HG03280 (cell line): ENCODE measurements at regions not wholly inside any gene's neighbourhood (a gene's known extent, or its start where the extent isn't known, plus 50 kb on each side); places are given as distances from the start of the nearest gene placed in this dataset.
"Not testable (repeated sequence)": the region's sequence is repeated elsewhere in the genome, so short reads cannot be mapped to it uniquely, and the experiment has no call there.

Source experiments
- ATAC-seq: cut with Tn5 transposase; IDR thresholded peaks from one replicate; pipeline ENCODE4 v1.9.1; 2021; ENCODE audit warnings: mild to moderate bottlenecking, moderate library complexity; ENCODE audit not compliant: unreplicated experiment

DNA sequence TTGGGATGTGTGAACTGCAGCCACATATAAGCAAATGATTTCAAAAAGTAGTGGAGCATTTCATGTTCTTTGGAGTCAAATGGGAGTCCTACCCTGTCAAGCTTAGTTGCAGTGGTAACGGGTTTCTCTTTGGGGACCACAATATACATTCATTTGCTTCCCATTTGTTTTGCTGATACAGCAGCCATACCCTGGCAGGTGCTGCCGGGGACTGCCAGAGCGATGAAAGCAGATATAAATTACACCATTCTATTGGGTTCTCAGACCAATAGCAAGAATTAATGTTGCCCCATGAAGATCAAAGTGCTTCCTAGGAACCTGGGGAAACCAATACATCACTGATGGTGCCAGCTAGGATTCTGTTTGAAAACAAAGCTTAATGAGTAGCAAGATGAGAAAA, 1621.5 kb upstream of the FLRT2 start:
- ATAC-seq = no peak

DNA sequence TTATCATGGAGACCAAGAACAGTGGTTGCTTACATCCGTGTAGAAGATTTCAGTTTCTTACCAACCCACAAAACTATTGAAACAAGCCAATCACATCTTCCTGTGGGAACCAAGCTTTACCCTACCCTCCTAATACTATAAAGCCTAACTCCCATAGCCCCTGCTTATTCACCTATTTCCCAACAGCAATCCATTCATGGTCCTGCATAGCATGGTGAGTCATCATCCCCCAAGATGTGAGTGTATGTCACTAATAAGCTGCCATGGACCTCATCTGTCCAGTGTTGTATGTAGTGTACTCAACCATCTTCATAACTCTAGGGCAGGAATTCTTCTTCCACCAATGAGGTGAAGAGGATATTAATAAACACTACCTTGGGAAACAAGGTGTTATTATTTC, 1620.4 kb upstream of the FLRT2 start:
- ATAC-seq = no peak

DNA sequence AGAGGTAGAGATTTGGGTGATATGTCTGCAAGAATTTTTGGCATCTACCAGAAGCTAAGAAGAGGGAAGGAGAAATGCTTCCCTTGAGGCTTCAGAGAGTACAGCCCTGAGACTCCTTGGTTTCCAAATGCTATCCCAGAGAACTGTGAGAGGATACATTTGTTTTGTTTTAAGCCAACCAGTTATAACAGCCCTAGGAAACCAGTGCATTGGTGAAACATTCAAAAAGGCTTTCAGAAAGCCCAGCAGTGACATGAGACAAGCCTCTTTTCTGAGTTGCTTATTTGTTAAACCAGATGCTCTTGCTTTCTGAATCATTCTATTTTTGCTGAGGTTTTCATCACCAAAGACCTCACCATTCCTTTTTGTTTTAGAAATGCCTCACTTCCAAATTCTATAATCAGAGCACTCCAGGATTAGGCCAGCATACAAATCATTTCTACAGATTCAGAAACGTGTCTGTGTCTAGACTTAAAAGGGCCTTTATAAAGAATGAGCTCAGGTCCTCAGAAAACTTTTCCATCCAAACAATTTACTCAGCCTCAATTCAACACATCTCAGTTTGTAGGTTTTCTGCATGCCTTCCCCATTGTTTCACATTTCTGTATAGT, 1617.8 kb upstream of the FLRT2 start:
- ATAC-seq = no peak

DNA sequence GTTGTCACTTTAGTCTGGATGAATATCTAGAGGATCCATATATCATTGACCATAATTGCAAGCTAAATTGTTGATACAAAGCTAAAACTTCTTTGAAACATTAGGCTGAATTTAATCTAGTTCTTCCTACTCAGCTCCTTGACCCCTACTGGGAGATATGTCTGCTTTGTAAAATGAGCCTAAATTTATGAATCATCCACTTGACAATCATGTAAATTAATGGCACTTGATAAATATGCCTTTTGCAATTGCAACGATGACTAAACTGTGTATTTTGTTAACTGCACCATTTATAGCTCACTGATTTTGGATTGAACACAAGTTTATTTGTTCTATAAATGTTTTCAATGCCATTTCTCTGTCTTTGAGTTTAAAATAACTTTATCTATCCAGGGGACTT, 1616.5 kb upstream of the FLRT2 start:
- no peak for ATAC-seq

DNA sequence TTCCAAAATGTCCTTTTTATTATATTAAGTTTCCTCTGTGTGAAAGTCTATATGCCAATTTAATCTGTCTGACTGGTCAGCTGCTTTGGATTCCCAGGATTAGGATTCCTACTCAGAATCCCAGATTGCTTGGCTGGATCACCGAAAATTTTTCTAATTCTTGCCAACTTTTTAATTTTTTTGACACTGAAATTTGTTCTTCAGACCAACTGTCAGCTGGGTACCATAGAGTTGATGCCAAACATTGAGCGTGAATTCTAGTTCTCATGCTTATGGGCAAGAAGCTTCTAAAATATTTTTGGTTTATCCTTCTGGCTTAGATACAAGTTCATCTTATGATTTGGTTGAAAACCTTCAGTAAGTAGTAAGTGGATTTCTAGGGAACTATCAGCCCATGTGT, 1611.4 kb upstream of the FLRT2 start:
- no peak for ATAC-seq

DNA sequence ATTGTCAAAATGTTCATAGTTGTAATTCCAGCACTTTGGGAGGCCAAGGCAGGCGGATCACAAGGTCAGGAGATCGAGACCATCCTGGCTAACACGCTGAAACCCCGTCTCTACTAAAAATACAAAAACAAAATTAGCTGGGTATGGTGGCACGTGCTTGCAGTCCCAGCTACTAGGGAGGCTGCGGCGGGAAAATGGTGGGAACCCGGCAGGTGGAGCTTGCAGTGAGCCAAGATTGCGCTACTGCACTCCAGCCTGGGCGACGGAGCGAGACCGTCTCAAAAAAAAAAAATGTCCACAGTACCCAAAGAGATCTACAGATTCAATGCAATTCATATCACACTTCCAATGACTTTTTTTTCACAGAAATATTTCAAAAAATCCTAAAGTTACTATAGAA, 1610.3 kb upstream of the FLRT2 start:
- not testable (repeated sequence) for ATAC-seq

DNA sequence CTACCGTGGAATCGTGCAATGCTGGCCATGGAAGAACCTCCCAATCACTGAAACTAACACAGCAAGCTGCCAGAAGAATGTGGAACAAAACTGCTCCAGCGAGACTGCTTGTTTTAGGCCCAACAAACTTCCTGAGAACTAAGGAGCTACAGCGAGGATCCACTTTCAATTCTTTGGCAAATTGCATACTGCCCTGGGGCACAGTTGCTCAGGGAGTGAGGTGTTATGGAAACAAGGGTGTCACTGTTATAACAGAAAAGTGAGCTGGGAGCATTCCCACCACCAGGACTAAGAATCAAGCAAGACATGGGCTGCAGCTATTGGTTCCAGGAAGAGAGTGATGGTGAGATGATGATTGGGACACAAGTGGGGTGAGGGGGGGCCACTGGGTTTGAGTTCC, 1606.1 kb upstream of the FLRT2 start:
- ATAC-seq = no peak

DNA sequence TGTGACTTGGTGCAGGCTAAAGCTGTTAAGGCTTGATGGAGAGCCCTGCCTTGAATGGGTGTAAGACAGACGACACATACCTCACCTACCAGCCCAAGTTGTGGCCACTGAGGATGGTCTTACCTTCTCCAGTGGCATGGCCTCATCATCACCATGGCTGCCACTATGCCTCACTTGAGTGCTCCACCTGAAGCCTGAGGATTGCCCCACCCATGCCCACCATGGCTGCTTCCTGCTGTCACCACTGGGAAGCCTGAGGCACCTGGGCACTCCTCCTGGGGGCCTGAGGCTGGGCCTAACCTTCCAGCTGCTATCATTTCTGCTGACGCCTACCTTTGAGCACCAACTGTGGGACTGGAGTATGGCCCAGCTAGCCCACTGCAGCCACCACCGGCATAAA, 1605.7 kb upstream of the FLRT2 start:
- ATAC-seq = no peak

DNA sequence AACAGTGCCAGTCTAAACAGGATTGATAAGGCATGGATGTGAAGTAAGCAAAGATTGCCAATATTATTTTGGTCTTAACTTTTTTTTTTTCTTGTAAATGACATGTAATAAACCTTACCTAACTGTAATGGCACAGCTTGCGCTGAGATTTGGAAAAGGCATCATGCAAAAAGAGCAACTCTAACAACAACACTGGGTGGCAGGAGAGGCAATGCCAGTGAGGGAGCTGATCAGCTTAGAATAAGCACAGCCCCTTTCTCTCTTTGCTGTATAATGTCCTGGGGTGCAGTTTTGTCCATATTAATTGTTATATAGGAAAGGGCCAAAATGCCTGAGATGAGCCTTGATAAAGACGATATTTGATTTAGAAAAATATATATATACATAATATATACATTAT, 1589.7 kb upstream of the FLRT2 start:
- ATAC-seq = no peak

DNA sequence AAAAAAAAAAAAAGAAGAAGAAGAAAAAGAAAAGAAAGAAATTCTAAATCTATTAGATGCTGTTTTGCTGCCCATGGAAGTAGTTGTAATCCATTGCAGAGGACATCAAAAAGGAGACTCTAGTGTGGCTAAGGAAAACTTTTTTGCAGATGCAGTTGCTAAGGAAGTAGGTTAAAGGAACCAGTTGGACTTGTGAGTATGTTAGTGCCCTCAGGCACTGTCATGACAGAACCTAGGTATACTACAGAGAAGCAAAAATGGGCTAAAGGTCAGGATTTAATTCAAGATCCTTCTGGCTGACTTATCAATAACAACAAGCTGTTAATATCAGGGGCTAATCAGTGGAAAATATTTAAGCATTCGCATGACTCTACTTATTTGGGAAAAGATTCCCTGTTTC, 1571.6 kb upstream of the FLRT2 start:
- ATAC-seq = no peak

DNA sequence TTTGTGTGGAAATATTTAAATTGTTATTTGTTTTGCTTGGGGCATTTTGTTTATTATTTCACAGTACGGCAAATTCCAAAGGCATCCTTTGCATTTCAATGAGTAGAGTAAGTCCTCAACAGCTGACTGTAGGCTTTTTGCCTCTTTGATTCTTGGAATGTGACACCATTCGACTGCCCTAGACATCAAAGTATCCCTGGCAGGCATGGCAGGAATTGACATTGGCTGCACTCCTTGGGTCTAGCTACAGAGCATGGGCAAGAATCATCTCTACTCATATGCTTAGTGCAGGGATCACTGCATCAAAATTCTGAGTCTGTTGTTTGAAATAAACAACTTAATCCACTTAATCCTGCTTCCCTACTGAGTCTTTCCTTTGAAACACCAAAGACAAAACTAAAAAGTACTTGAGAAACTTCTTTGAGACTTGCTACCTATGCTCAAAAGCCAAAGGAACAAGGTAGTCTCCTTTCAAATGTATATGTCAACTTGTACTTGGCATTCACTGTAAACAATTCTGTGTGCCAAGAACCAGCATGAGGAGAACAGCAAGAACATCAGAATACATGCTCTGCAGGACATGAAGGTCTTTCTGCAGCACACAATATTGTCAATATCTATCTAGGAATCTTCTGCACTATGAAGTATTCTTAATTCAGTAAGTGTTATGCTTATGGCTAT, 1569.0 kb upstream of the FLRT2 start:
- ATAC-seq = no peak

DNA sequence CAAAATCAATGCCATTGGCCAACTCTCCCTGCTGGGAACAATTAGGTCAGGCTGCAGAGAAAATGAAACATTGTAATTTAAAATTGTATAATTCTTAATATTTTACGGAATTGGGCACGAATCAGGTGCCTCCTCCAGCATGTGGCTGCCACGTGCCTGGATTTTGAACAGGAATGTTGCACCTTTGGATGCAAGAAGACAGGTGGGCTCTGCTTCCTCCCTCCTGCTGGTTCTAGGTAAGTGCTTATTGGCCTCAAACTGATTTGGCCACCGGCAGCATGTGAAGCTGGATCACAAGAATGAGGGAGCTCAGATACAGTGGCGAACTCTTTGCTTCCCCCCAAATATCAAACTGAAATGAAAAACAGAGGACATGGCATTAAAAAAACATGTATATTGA, 1559.9 kb upstream of the FLRT2 start:
- ATAC-seq = no peak

DNA sequence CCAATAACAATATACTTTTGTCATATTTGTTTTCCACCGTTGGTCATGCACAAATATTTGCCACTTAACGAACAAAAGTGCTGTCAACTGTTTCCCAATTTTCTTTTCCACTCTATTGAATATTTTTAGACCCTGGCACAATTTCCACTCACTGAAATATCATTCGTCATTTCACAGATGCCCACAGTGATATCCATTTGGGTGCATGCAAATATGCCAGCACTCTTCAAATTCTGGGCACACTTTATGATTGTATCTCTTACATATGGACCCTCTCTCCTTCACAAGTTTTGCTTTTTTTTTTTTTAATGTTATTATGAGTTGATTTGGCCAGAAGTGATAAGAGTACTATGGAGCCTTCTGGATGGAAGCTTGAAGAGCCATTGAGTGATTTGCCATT, 1557.3 kb upstream of the FLRT2 start:
- no peak for ATAC-seq

DNA sequence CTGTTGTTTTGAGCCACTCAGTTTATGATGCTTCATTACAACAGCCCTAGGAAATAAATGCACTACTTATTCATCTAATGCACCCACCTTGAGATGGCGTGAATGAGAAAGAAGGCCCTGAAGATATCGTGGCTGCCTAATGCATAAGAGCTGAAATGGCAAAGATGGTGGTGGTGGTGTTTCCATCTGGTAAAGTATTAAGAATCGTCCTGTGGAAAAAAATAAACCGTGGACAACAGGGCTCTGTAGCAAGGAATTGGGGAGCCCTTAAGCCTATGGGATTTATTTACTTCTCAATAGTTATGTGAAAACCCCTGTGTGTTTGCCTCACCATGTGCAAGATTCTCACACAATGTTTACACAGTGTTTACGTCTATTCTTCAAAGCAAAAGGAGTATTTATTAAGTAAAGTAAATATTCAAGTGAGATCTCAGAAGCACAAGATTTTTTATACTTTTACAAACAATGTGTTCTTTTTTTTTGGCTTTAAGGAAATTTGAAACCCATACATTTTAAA, 1555.2 kb upstream of the FLRT2 start:
- ATAC-seq = no peak

DNA sequence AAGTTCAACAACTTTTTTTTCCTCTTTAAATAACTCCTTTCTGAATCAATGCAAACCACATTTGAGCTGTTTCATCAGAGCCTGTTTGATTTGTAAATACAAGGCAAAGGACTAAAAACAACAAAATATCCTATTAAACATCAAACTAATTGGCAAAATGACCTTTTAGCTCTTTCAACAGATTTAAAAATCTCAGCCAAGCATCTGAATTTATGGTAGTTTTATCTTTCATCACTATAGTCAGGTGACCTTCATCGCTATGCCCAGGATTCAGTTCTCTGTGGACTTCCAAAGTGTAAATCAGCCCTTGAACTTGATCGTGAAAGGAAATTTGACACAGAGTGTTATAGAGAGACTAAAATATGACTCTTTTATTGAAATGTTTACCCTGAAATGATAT, 1554.5 kb upstream of the FLRT2 start:
- ATAC-seq = no peak

DNA sequence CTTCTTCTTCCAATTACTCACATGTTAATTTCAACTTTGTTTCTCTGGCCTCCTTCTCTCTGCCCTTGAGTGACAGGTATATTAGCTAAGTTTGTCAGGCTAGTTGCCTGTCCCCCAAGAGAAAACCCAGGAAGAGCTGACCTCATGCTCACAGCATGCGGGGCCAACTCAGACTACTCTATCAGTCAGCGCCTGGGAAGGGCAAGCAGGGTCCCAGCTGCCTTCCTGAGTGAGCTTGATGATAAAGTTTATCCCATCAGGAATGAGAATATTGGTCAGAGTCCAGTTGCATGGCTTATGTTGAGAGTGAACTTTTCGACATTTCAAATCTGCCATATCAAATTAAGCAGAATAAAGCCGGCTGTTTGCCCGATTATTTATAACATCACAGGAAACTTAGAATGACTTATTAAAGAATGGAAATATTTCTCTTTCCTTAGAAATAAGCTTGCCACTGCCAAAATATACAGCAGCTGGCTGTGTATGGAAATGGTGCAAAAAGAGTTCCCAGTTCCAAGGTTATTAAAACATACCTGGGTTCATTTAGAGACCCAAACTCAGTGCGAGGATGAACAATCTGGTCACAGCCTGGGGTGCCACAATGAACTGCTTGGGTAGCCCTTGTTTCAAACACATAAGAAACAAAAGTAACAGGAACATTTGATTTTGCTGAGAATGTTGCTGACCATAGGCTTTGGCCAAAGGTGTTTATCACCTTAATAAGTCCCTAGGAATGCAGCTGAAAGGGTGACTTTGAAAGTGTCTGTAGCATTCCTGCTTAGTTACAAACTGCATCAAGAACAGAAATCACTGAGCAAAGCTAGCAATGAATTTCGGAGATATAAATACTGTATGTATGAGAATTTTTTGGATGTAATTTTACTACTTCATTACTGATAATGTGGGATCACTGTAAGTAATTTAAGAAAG, 1553.8 kb upstream of the FLRT2 start:
- ATAC-seq = no peak

DNA sequence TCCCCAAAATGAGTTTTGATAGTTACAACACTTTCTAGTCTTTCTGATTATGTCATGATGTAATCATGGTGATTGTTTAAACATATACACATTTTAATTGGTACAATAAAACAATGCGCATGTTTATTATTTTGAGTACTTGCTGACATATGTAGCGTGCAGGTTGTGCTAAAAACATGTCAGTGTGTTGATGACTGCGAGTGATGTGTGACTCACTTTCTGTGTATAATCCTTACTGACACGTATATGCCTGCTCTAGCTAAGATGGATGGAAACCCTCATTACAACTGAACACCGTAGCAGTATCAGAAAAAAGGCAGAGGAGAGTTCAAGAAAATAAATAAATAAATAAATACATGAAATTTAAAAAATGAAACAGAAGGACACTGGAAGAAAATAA, 1552.4 kb upstream of the FLRT2 start:
- ATAC-seq = no peak

DNA sequence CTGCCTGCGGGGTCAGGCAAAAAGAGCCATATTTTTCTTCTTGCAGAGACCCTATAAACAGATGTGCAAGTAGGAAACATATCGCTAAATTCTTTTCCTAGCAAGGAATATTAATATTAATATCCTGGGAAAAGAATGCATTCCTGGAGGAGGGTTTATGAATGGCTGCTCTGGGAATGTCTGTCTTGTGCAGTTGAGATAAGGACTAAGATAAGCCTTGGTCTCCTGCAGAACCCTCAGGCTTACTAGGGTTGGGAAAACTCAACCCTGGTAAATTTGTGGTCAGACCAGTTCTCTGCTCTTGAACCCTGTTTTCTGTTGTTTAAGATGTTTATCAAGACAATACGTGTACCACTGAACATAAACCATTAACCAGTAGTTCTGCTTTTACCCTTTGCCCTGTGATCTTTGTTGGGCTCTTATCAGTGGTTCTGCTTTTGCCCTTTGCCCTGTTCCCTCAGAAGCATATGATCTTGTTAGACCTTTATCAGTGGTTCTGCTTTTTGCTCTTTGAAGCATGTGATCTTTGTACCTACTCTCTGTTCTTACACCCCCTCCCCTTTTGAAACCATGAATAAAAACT, 1548.2 kb upstream of the FLRT2 start:
- ATAC-seq = not testable (repeated sequence)

DNA sequence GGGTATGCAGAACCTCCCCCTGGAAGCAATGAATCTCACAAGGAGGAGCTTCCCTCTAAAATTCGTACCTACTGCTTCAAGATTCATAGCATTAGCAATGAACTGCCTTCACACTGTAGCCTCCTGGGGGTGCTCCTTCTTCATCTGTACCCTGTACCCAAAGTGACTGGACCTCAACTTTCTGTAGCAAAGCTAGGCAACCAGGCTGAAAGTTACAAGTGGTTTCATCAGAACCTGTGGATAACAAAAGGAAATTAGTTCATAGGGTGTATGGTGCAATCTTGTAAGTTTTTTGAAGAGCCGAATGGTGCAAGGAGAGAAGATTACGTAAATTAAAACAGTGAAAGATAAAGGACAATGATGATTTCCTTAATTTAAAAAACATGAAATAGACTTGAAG, 1541.7 kb upstream of the FLRT2 start:
- no peak for ATAC-seq

DNA sequence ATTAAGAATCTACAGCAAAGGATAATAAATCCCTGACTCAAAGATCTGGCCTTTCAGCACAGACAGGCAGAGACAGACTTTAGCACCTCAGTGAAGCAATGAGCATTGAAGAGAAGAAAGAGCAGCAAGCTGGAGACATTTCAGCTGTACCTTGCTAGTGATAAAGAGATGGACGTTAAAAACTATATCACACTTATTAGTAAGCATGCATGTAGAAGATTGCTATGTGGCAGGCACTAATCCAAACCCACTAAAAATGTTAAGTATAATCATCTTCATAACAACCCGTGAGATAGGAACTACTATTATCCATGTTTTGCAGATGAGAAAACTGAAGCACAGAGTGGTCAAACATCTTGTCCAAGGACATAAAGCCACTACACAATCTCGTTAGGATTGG, 1538.3 kb upstream of the FLRT2 start:
- ATAC-seq = no peak

DNA sequence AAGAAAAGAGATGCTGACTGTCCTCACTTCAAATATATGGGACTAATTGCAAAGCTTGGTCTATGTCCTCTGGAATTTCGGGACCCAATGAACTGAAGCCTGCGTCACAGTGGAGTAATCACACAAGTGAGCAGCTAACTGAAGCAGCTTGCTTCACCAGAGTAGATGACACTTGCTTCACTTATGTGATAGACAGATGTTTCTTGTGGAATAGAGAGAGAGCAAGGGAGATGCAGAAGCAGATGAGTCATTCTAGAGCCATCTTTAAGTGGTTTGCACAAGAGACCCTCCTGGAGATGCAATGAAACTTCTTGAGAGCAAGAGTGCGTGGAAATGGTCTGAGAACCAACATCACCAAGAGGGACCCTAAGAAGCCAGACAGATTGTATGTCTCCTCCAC, 1537.1 kb upstream of the FLRT2 start:
- ATAC-seq = no peak
